K562 (cell line): ENCODE measurements at regions not wholly inside any gene's neighbourhood (a gene's known extent, or its start where the extent isn't known, plus 50 kb on each side); places are given as distances from the start of the nearest gene placed in this dataset.

ENCODE experiments used
- ATAC-seq: fragments of 200-7000 bp; cut with Tn5 transposase; 3 replicates; pipeline ENCODE4 v1.9.1; 2020; ENCODE audit warnings: moderate library complexity
- BruUV-seq: library from RNA; stranded (reverse); fragments of 400-500 nt; replicated peaks from 2 replicates; lab custom pipeline; 2021; lab: Mats Ljungman, UMichigan
- CTCF ChIA-PET: fragments of 300-600 bp; formaldehyde crosslinking; extraction: SDS; loops from one replicate; lab custom pipeline; 2021; ENCODE audit warnings: low intra/inter-chr PET ratio; lab: Yijun Ruan, JAX
- POLR2A ChIA-PET: fragments of 300-600, 350-650 bp; sonication (Branson Sonifier 250); formaldehyde crosslinking; extraction: SDS; loops from one replicate; lab custom pipeline; 2021; ENCODE audit warnings: antibody characterized with exemption, inconsistent platforms; lab: Yijun Ruan, JAX
- DNase-seq, 4 experiments: peaks; one replicate each; pipeline versions ENCODE4 v3.0.0 to v3.0.0-alpha.2; 2011 to 2018; ENCODE audit warnings: low spot score in 3 of 4, mixed read lengths in 3 of 4; ENCODE audit errors: extremely low read depth in 1 of 4
- FAIRE-seq: peaks from 2 replicates; lab custom pipeline; 2011; peaks lifted over from hg19 to GRCh38; lab: Jason Lieb, UNC
- H2AFZ ChIP-seq: 2 replicates; pipeline ENCODE4 v1.6.0; 2011; ENCODE audit warnings: low read depth, low read length, control low read depth, inconsistent platforms
- H3K27ac ChIP-seq: fragments of 200-600 bp; 3 replicates; pipeline ENCODE4 v1.8.0; 2011; ENCODE audit warnings: low read depth, mild to moderate bottlenecking, control low read depth, inconsistent platforms, low read length, moderate library complexity, mixed read lengths; ENCODE audit errors: extremely low read depth
- H3K27me3 ChIP-seq, 2 experiments: fragments of 300-600 bp in 1 of 2; 2 replicates in 1 of 2; 3 replicates in 1 of 2; pipeline versions ENCODE4 v1.6.0 to v1.8.0; 2011; ENCODE audit warnings: inconsistent platforms in 2 of 2, low read length in 2 of 2, mild to moderate bottlenecking in 1 of 2, mixed read lengths in 1 of 2, moderate library complexity in 1 of 2; ENCODE audit not compliant: control insufficient read depth in 2 of 2, insufficient read depth in 2 of 2
- H3K36me3 ChIP-seq: fragments of 300-600 bp; 3 replicates; pipeline ENCODE4 v1.8.0; 2011; ENCODE audit warnings: mild to moderate bottlenecking, low read length, inconsistent platforms; ENCODE audit not compliant: control insufficient read depth, insufficient read depth
- H3K4me1 ChIP-seq, 2 experiments: fragments of 200-600 bp in 1 of 2; replicated peaks in 1 of 2; 2 replicates in 1 of 2; 3 replicates in 1 of 2; pipeline versions ENCODE4 v1.5.1 to v1.8.0; 2011; ENCODE audit warnings: inconsistent platforms in 2 of 2, low read length in 2 of 2, mild to moderate bottlenecking in 1 of 2, mixed read lengths in 1 of 2, moderate library complexity in 1 of 2; ENCODE audit not compliant: control insufficient read depth in 2 of 2, insufficient read depth in 2 of 2
- H3K4me2 ChIP-seq: 2 replicates; pipeline ENCODE4 v1.6.1; 2011; ENCODE audit warnings: low read length, control low read depth, inconsistent platforms, mixed read lengths; ENCODE audit not compliant: insufficient read depth
- H3K4me3 ChIP-seq: fragments of 200-600 bp; sonication (generic), shearing (Covaris generic); 2 replicates; pipeline ENCODE4 v1.5.1; 2016; ENCODE audit warnings: control low read depth, inconsistent platforms
- H3K79me2 ChIP-seq: fragments of 200-600 bp; 3 replicates; pipeline ENCODE4 v1.8.0; 2011; ENCODE audit warnings: low read length, inconsistent platforms; ENCODE audit not compliant: control insufficient read depth, insufficient read depth
- H3K9ac ChIP-seq, 2 experiments: 2 replicates each; pipeline versions ENCODE4 v1.6.0 to v1.6.1; 2011; ENCODE audit warnings: low read depth in 2 of 2, low read length in 2 of 2, control low read depth in 1 of 2, inconsistent platforms in 1 of 2, mild to moderate bottlenecking in 1 of 2, mixed read lengths in 1 of 2; ENCODE audit not compliant: insufficient read depth in 1 of 2
- H3K9me1 ChIP-seq: one replicate; pipeline ENCODE4 v1.6.0; 2011; ENCODE audit warnings: inconsistent platforms, mild to moderate bottlenecking, low read length, moderate library complexity; ENCODE audit not compliant: control insufficient read depth, insufficient read depth
- H3K9me3 ChIP-seq: replicated peaks from 2 replicates; pipeline ENCODE4 v1.5.1; 2011; ENCODE audit warnings: low read depth, low read length, inconsistent platforms; ENCODE audit not compliant: control insufficient read depth, insufficient read depth
- H4K20me1 ChIP-seq: replicated peaks from 2 replicates; pipeline ENCODE4 v1.6.1; 2011; ENCODE audit warnings: low read length, inconsistent platforms, mixed read lengths; ENCODE audit not compliant: control insufficient read depth, insufficient read depth
- ETV1 ChIP-seq: fragments of 450-650 bp; conservative IDR thresholded peaks from 2 replicates; pipeline ENCODE4 v1.6.1; 2016; ENCODE audit warnings: missing genetic modification characterization, control low read depth, low read depth, missing compliant biosample characterization
- FOSL1 ChIP-seq: fragments of 200-800 bp; sonication (Bioruptor generic); conservative IDR thresholded peaks from 2 replicates; pipeline ENCODE4 v1.6.1; 2016; ENCODE audit warnings: missing genetic modification characterization, missing compliant biosample characterization
- HCFC1 ChIP-seq: IDR thresholded peaks from 2 replicates; pipeline ENCODE4 v1.6.1; 2012; ENCODE audit warnings: low read depth, low read length, improper control_type of control experiment
- HNRNPLL ChIP-seq: fragments of 200-400 bp; formaldehyde crosslinking; IDR thresholded peaks from 2 replicates; pipeline ENCODE4 v1.6.1; 2017; ENCODE audit warnings: low read length, low read depth, mild to moderate bottlenecking; ENCODE audit not compliant: poor library complexity, severe bottlenecking
- POLR2G ChIP-seq: fragments of 200-400 bp; formaldehyde crosslinking; IDR thresholded peaks from 2 replicates; pipeline ENCODE4 v1.6.1; 2017; ENCODE audit warnings: low read depth, mild to moderate bottlenecking, antibody characterized with exemption, low read length, moderate library complexity
- POLR2H ChIP-seq: IDR thresholded peaks from 2 replicates; pipeline ENCODE4 v1.6.1; 2016; ENCODE audit warnings: missing genetic modification characterization, low read depth, mild to moderate bottlenecking, control low read depth, missing compliant biosample characterization, moderate library complexity
- POU5F1 ChIP-seq: fragments of 150-350 bp; IDR thresholded peaks from 2 replicates; pipeline ENCODE4 v1.6.1; 2014; ENCODE audit warnings: borderline replicate concordance, low read length, low read depth, mild to moderate bottlenecking; ENCODE audit not compliant: partially characterized antibody
- PTRF ChIP-seq: fragments of 450-650 bp; IDR thresholded peaks from 2 replicates; pipeline ENCODE4 v1.6.1; 2016; ENCODE audit warnings: mild to moderate bottlenecking, missing genetic modification characterization, missing compliant biosample characterization
- RBFOX2 ChIP-seq: fragments of 200-400 bp; formaldehyde crosslinking; IDR thresholded peaks from 2 replicates; pipeline ENCODE4 v1.6.1; 2017; ENCODE audit warnings: low read depth, mild to moderate bottlenecking, low read length, moderate library complexity
- SNIP1 ChIP-seq: fragments of 450-650 bp; IDR thresholded peaks from 2 replicates; pipeline ENCODE4 v1.7.1; 2017; ENCODE audit warnings: low read depth, mild to moderate bottlenecking
- TAF7 ChIP-seq: fragments of 450-650 bp; IDR thresholded peaks from 2 replicates; pipeline ENCODE4 v1.6.1; 2016; ENCODE audit warnings: missing genetic modification characterization, missing compliant biosample characterization
- YY1 ChIP-seq, 3 experiments: IDR thresholded peaks; 2 replicates each; pipeline ENCODE4 v1.6.1; 2011; ENCODE audit warnings: low read length in 2 of 3, mild to moderate bottlenecking in 2 of 3, moderate library complexity in 2 of 3, borderline replicate concordance in 1 of 3, control low read depth in 1 of 3, low read depth in 1 of 3; ENCODE audit not compliant: insufficient read depth in 3 of 3, insufficient replicate concordance in 2 of 3, control insufficient read depth in 1 of 3, insufficient read length in 1 of 3; ENCODE audit errors: extremely low read depth in 1 of 3
- WGBS: fragments of 100-300 bp; shearing (Covaris generic); methylation state at CpG from one replicate; pipeline ENCODE4 v1.1.6; 2016; ENCODE audit warnings: low coverage, mixed read lengths; ENCODE audit not compliant: insufficient coverage; ENCODE audit errors: missing lambda C conversion rate; 5-methylcytosine and 5-hydroxymethylcytosine counted together
- in situ Hi-C: fragments of 300-500 bp; cut with MboI; formaldehyde crosslinking; loops from 4 replicates; pipeline ENCODE4 v1.15.0; 2018; ENCODE audit warnings: inconsistent platforms, mixed read lengths
- intact Hi-C: fragments of 100-400 bp; cut with micrococcal nuclease; formaldehyde crosslinking; loops from 2 replicates; pipeline ENCODE4 v1.14.2; 2022
- TF ChIP-seq, protein P1 (sequence below): sonication (generic); IDR thresholded peaks from 2 replicates; pipeline ENCODE4 v1.6.1; 2016

- under 1% methylated on average over 33 of the region's 33 CpGs for WGBS
- ATAC-seq = peak; percentile 36
- ChIA-PET CTCF (no interaction called here), POLR2A (no interaction called here)
- Histone ChIP-seq H3K36me3 (no peaks in the 10 kb centered on the region), H3K4me2 (peak overlapping the region; percentile 61), H3K27ac (peak overlapping the region; percentile 58), H2AFZ (peak overlapping the region; percentile 55), H4K20me1 (no peaks in the 10 kb centered on the region), H3K4me1 (no peaks in the 10 kb centered on the region), H3K9me1 (no peaks in the 10 kb centered on the region), H3K4me3 (peak overlapping the region; percentile 35), H3K9ac (peak overlapping the region; percentile 43 to 76), H3K79me2 (peaks cover 41% of the 10 kb centered on the region), H3K9me3 (no peaks in the 10 kb centered on the region), H3K27me3 (no peaks in the 10 kb centered on the region)
- DNase-seq = peak in 1 of 4 experiments; percentile 4
- in situ Hi-C loops = no loop called here
- no TSS peak for BruUV-seq
- FAIRE-seq = no peak
- intact Hi-C loops = no loop called here
- TF ChIP-seq RBFOX2 (0 out of 2 replicates have a peak, but pooled peaks have one; percentile 22), POLR2G (0 out of 2 replicates have a peak, but pooled peaks have one; percentile 5), FOSL1 (tag) (no peak)
Measured at GRCh38 chr4:92182736-92183407, 120.9 kb upstream of the GRID2 start.

DNA sequence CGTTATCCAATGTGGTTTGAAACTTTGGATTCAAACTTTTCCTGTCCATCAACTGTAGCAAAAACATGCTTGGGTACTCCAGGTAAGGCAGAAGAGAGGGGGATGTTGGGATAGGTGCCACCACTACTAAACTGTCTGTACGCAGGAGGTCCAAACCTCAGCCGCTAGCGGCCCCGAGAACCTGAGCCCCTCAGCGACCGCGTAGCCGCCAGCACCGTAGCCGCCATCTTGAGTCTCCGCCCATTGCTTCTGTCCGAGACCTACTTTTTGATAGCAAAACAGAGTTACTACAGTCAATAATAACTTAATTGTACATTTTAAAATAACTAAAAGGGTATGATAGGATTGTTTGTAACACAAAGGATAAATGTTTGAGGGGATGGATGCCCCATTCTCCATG is 119.9 kb upstream of the GRID2 start:
- peak overlapping the region; percentile 61; the same call in 1 of the 2 replicates for H3K4me2 ChIP-seq
- POLR2A ChIA-PET = no interaction called here
- H3K36me3 ChIP-seq = no peaks in the 10 kb centered on the region
- H3K9me3 ChIP-seq = no peaks in the 10 kb centered on the region
- peak overlapping the region; percentile 35 for H3K4me3 ChIP-seq
- no peak for FAIRE-seq
- in situ Hi-C loops = no loop called here
- intact Hi-C loops = no loop called here
- peak; percentile 43; the same call in 1 of the 3 replicates for ATAC-seq
- H3K27ac ChIP-seq = peak overlapping the region; percentile 58; the same call in 2 of the 3 replicates
- CTCF ChIA-PET = no interaction called here
- H4K20me1 ChIP-seq = no peaks in the 10 kb centered on the region
- H3K79me2 ChIP-seq = peaks cover 44% of the 10 kb centered on the region
- peak overlapping the region; percentile 54 for H2AFZ ChIP-seq
- H3K4me1 ChIP-seq = no peaks in the 10 kb centered on the region
- H3K9ac ChIP-seq = peak overlapping the region; percentile 43 to 82
- peak in 2 of 4 experiments; percentile 3 to 22 for DNase-seq
- no TSS peak for BruUV-seq
- H3K9me1 ChIP-seq = no peaks in the 10 kb centered on the region
- WGBS = 7% methylated on average over 13 of the region's 13 CpGs
- H3K27me3 ChIP-seq = no peaks in the 10 kb centered on the region
- TF ChIP-seq ETV1 (tag) (no peak), PTRF (tag) (no peak), YY1 (IDR thresholded peaks at IDR 0.05; ENCODE audit: borderline replicate concordance in 1 of 3, control insufficient read depth in 1 of 3, extremely low read depth in 1 of 3, insufficient read depth in 3 of 3, insufficient read length in 1 of 3, insufficient replicate concordance in 2 of 3, low read depth in 1 of 3, low read length in 2 of 3) (peak in 2 of 3 experiments; percentile 23 to 83), POU5F1 (no peak), HCFC1 (no peak), HNRNPLL (peak; percentile 44), FOSL1 (tag) (no peak), SNIP1 (no peak), TAF7 (tag) (0 out of 2 replicates have a peak, but pooled peaks have one; percentile 25), POLR2H (0 out of 2 replicates have a peak, but pooled peaks have one; percentile 58)
- TF ChIP-seq, protein P1, sequence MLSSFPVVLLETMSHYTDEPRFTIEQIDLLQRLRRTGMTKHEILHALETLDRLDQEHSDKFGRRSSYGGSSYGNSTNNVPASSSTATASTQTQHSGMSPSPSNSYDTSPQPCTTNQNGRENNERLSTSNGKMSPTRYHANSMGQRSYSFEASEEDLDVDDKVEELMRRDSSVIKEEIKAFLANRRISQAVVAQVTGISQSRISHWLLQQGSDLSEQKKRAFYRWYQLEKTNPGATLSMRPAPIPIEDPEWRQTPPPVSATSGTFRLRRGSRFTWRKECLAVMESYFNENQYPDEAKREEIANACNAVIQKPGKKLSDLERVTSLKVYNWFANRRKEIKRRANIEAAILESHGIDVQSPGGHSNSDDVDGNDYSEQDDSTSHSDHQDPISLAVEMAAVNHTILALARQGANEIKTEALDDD = no peak
